HCT116 (cell line): ENCODE measurements at regions not wholly inside any gene's neighbourhood (a gene's known extent, or its start where the extent isn't known, plus 50 kb on each side); places are given as distances from the start of the nearest gene placed in this dataset.

Experiments used
- ATAC-seq: fragments of 200-7000 bp; cut with Tn5 transposase; 2 replicates; pipeline ENCODE4 v1.9.1; 2020; ENCODE audit warnings: mild to moderate bottlenecking, moderate library complexity
- BruUV-seq: library from RNA; stranded (reverse); fragments of 400-500 nt; replicated peaks from 2 replicates; lab custom pipeline; 2021; lab: Mats Ljungman, UMichigan
- CTCF ChIA-PET: fragments of 300-600 bp; sonication (Branson Sonifier 250); formaldehyde crosslinking; loops from one replicate; lab custom pipeline; 2021; ENCODE audit warnings: antibody characterized with exemption; lab: Charles Lee
- POLR2A ChIA-PET: fragments of 300-600, 350-600 bp; sonication (Branson Sonifier 250); formaldehyde crosslinking; loops from one replicate; lab custom pipeline; 2021; ENCODE audit warnings: antibody characterized with exemption; lab: Charles Lee
- RAD21 ChIA-PET, 2 experiments: fragments of 300-600 bp; sonication (Branson Sonifier 250); formaldehyde crosslinking; loops; one replicate each; lab custom pipeline; 2023; ENCODE audit warnings: low total read pairs in 2 of 2; ENCODE audit not compliant: uncharacterized antibody in 2 of 2, unreplicated experiment in 2 of 2, low non-redundant PET in 1 of 2; lab: Charles Lee
- DNase-seq: peaks from one replicate; pipeline ENCODE4 v3.0.0-alpha.2; 2010; ENCODE audit warnings: low read depth, low spot score
- H2AFZ ChIP-seq: fragments of 200-600 bp; shearing (Covaris generic), sonication (generic); 2 replicates; pipeline ENCODE4 v1.6.1; 2017; ENCODE audit warnings: low read depth, mixed run types, mixed read lengths, antibody characterized with exemption, low read length; ENCODE audit not compliant: poor library complexity, severe bottlenecking
- H3K27ac ChIP-seq: 2 replicates; pipeline ENCODE4 v1.5.1; 2012; ENCODE audit warnings: low read depth, low read length
- H3K27me3 ChIP-seq: fragments of 200-600 bp; sonication (generic); 2 replicates; pipeline ENCODE4 v1.6.1; 2016; ENCODE audit warnings: mixed run types, low read length, mixed read lengths; ENCODE audit not compliant: insufficient read depth
- H3K36me3 ChIP-seq, 2 experiments: fragments of 200-500 bp in 1 of 2; fragments of 200-600 bp in 1 of 2; sonication (Bioruptor generic) in 1 of 2; sonication (generic) in 1 of 2; 2 replicates each; pipeline versions ENCODE4 v1.5.1 to v1.6.1; 2014 to 2016; ENCODE audit warnings: low read length in 2 of 2, inconsistent platforms in 1 of 2, mixed read lengths in 1 of 2, mixed run types in 1 of 2; ENCODE audit not compliant: insufficient read depth in 2 of 2, control insufficient read depth in 1 of 2
- H3K4me1 ChIP-seq, 2 experiments: fragments of 200-600 bp in 1 of 2; sonication (generic) in 1 of 2; 2 replicates each; pipeline versions ENCODE4 v1.5.1 to v1.6.1; 2012 to 2017; ENCODE audit warnings: low read length in 2 of 2, inconsistent platforms in 1 of 2, mild to moderate bottlenecking in 1 of 2, mixed read lengths in 1 of 2, mixed run types in 1 of 2, moderate library complexity in 1 of 2; ENCODE audit not compliant: insufficient read depth in 2 of 2, control insufficient read depth in 1 of 2
- H3K4me2 ChIP-seq: fragments of 200-600 bp; sonication (generic); 2 replicates; pipeline ENCODE4 v1.6.1; 2017; ENCODE audit warnings: mixed run types, low read length, mixed read lengths
- H3K4me3 ChIP-seq, 2 experiments: fragments of 200-600 bp in 1 of 2; sonication (generic) in 1 of 2; replicated peaks in 1 of 2; 2 replicates each; pipeline ENCODE4 v1.5.1; 2011 to 2016; ENCODE audit warnings: low read length in 2 of 2, control low read depth in 1 of 2, low read depth in 1 of 2, mild to moderate bottlenecking in 1 of 2, mixed read lengths in 1 of 2, mixed run types in 1 of 2
- H3K79me2 ChIP-seq: fragments of 200-600 bp; sonication (generic); 2 replicates; pipeline ENCODE4 v1.6.1; 2017; ENCODE audit warnings: mild to moderate bottlenecking, mixed run types, low read length, moderate library complexity, mixed read lengths; ENCODE audit not compliant: insufficient read depth
- H3K9ac ChIP-seq: fragments of 200-600 bp; sonication (generic); 2 replicates; pipeline ENCODE4 v1.6.1; 2016; ENCODE audit warnings: low read length, mixed read lengths
- H3K9me2 ChIP-seq: fragments of 200-600 bp; sonication (generic), shearing (Covaris generic); 2 replicates; pipeline ENCODE4 v1.6.1; 2017; ENCODE audit warnings: mixed run types, mild to moderate bottlenecking, moderate library complexity; ENCODE audit not compliant: insufficient read depth
- H3K9me3 ChIP-seq, 2 experiments: fragments of 200-500 bp in 1 of 2; fragments of 200-600 bp in 1 of 2; sonication (Bioruptor generic) in 1 of 2; sonication (generic) in 1 of 2; 2 replicates each; pipeline ENCODE4 v1.6.1; 2014 to 2017; ENCODE audit warnings: low read length in 2 of 2, mixed read lengths in 2 of 2, inconsistent platforms in 1 of 2, low read depth in 1 of 2, mild to moderate bottlenecking in 1 of 2, mixed run types in 1 of 2, moderate library complexity in 1 of 2; ENCODE audit not compliant: control insufficient read depth in 1 of 2, insufficient read depth in 1 of 2
- H4K20me1 ChIP-seq: fragments of 200-600 bp; sonication (generic), shearing (Covaris generic); 2 replicates; pipeline ENCODE4 v1.6.1; 2017; ENCODE audit warnings: mixed run types, mild to moderate bottlenecking, moderate library complexity; ENCODE audit not compliant: insufficient read depth
- CBX3 ChIP-seq: IDR thresholded peaks from 2 replicates; pipeline ENCODE4 v1.6.1; 2012; ENCODE audit warnings: low read depth
- EGR1 ChIP-seq: IDR thresholded peaks from 2 replicates; pipeline ENCODE4 v1.6.1; 2012; ENCODE audit warnings: low read depth
- ELF1 ChIP-seq: IDR thresholded peaks from 2 replicates; pipeline ENCODE4 v1.6.1; 2012; ENCODE audit warnings: low read depth, borderline replicate concordance
- REST ChIP-seq: IDR thresholded peaks from 2 replicates; pipeline ENCODE4 v1.6.1; 2012; ENCODE audit warnings: low read depth
- ZBTB33 ChIP-seq: IDR thresholded peaks from 2 replicates; pipeline ENCODE4 v1.6.1; 2011; ENCODE audit warnings: mild to moderate bottlenecking, low read length, moderate library complexity; ENCODE audit not compliant: insufficient replicate concordance; ENCODE audit errors: extremely low read depth
- intact Hi-C: fragments of 100-400 bp; cut with micrococcal nuclease; formaldehyde crosslinking; loops from 2 replicates; pipeline ENCODE4 v1.10.0; 2022

- BruUV-seq, result no TSS peak
- RAD21 ChIA-PET, result no interaction called here
- CTCF ChIA-PET, result no interaction called here
- H3K27me3 ChIP-seq, result no peaks in the 10 kb centered on the region
- peak; percentile 42; the same call in 1 of the 2 replicates for ATAC-seq
- intact Hi-C loops, result no loop called here
- H4K20me1 ChIP-seq, result no peaks in the 10 kb centered on the region
- H3K9me2 ChIP-seq, result peaks cover 4% of the 10 kb centered on the region; the same call in 1 of the 2 replicates
- POLR2A ChIA-PET, result no interaction called here
- no peak overlapping the region for H3K27ac ChIP-seq
- H3K79me2 ChIP-seq, result no peaks in the 10 kb centered on the region
- no peak overlapping the region for H2AFZ ChIP-seq
- H3K4me1 ChIP-seq, result peaks cover 0 to 7% of the 10 kb centered on the region in 2 experiments; a peak in 1 of 4 replicates
- H3K9ac ChIP-seq, result no peak overlapping the region
- no peak for DNase-seq
- H3K9me3 ChIP-seq, result no peaks in the 10 kb centered on the region
- TF ChIP-seq EGR1 (no peak), REST (no peak), ELF1 (no peak)
- H3K4me3 ChIP-seq, result no peak overlapping the region
- H3K36me3 ChIP-seq, result no peaks in the 10 kb centered on the region
- H3K4me2 ChIP-seq, result no peak overlapping the region
These were observed 72.4 kb upstream of the BBX start for GRCh38 chr3:107450254-107450893.

- H3K27ac ChIP-seq, result no peak overlapping the region
- ChIA-PET CTCF (interaction anchor here (1.0 kb wide), 1 partner anchor 31 kb away, joined by 4 read pairs; no protein-coding TSS in a partner anchor), RAD21 (no interaction called here), POLR2A (no interaction called here)
- H3K27me3 ChIP-seq, result no peaks in the 10 kb centered on the region
- ATAC-seq (no peak), DNase-seq (no peak)
- TF ChIP-seq CBX3, result no peak
- TF ChIP-seq ZBTB33, result no peak
- no TSS peak for BruUV-seq
- H3K4me2 ChIP-seq, result no peak overlapping the region
- no peak overlapping the region for H2AFZ ChIP-seq
- H3K79me2 ChIP-seq, result no peaks in the 10 kb centered on the region
- no peaks in the 10 kb centered on the region for H3K36me3 ChIP-seq
- H3K9me2 ChIP-seq, result peaks cover 4% of the 10 kb centered on the region; the same call in 1 of the 2 replicates
- intact Hi-C loops, result no loop called here
- H4K20me1 ChIP-seq, result no peaks in the 10 kb centered on the region
- no peak overlapping the region for H3K4me3 ChIP-seq
- peaks cover 0 to 7% of the 10 kb centered on the region in 2 experiments; a peak in 1 of 4 replicates for H3K4me1 ChIP-seq
- no peak overlapping the region for H3K9ac ChIP-seq
- no peaks in the 10 kb centered on the region for H3K9me3 ChIP-seq
These were observed 70.3 kb upstream of the BBX start for GRCh38 chr3:107452436-107452835.
